Karpas-422 (cell line): ENCODE measurements at regions not wholly inside any gene's neighbourhood (a gene's known extent, or its start where the extent isn't known, plus 50 kb on each side); places are given as distances from the start of the nearest gene placed in this dataset.
"Not testable (repeated sequence)": the region's sequence is repeated elsewhere in the genome, so short reads cannot be mapped to it uniquely, and the experiment has no call there.

Experiments used
- DNase-seq: peaks from one replicate; pipeline ENCODE4 v3.0.0-alpha.2; 2015
- H2AFZ ChIP-seq: fragments of 200-600 bp; sonication (generic); 2 replicates; pipeline ENCODE4 v1.6.1; 2014; ENCODE audit warnings: antibody characterized with exemption, low read length, mixed read lengths
- H3K27ac ChIP-seq: fragments of 200-600 bp; sonication (generic); 2 replicates; pipeline ENCODE4 v1.5.1; 2014; ENCODE audit warnings: mild to moderate bottlenecking, low read length, moderate library complexity
- H3K27me3 ChIP-seq: fragments of 200-600 bp; sonication (generic); 2 replicates; pipeline ENCODE4 v1.6.1; 2014; ENCODE audit warnings: low read length, mixed read lengths
- H3K36me3 ChIP-seq: fragments of 200-600 bp; sonication (generic); 2 replicates; pipeline ENCODE4 v1.6.1; 2014; ENCODE audit warnings: low read length, mixed read lengths; ENCODE audit not compliant: insufficient read depth
- H3K4me1 ChIP-seq: fragments of 200-600 bp; sonication (generic); 2 replicates; pipeline ENCODE4 v1.6.1; 2014; ENCODE audit warnings: mild to moderate bottlenecking, low read length, mixed read lengths
- H3K4me2 ChIP-seq: fragments of 200-600 bp; sonication (generic); 2 replicates; pipeline ENCODE4 v1.6.1; 2014; ENCODE audit warnings: low read length, low read depth, mild to moderate bottlenecking; ENCODE audit not compliant: poor library complexity, severe bottlenecking
- H3K4me3 ChIP-seq: fragments of 200-600 bp; sonication (generic); 2 replicates; pipeline ENCODE4 v1.5.1; 2014; ENCODE audit warnings: mild to moderate bottlenecking, antibody characterized with exemption, low read length, mixed read lengths
- H3K79me2 ChIP-seq: fragments of 200-600 bp; sonication (generic); 2 replicates; pipeline ENCODE4 v1.6.1; 2014; ENCODE audit warnings: mild to moderate bottlenecking, low read length, mixed read lengths
- H3K9ac ChIP-seq: fragments of 200-600 bp; sonication (generic); 2 replicates; pipeline ENCODE4 v1.6.0; 2014; ENCODE audit warnings: low read length
- H3K9me2 ChIP-seq: fragments of 200-600 bp; sonication (generic), shearing (Covaris generic); replicated peaks from 2 replicates; pipeline ENCODE4 v1.6.0; 2014; ENCODE audit warnings: mild to moderate bottlenecking, low read length, moderate library complexity; ENCODE audit not compliant: insufficient read depth
- H3K9me3 ChIP-seq: fragments of 300-700, 200-600 bp; sonication (generic); 2 replicates; pipeline ENCODE4 v1.6.1; 2014; ENCODE audit warnings: low read length, mixed read lengths
- H4K20me1 ChIP-seq: fragments of 200-600 bp; sonication (generic); 2 replicates; pipeline ENCODE4 v1.6.1; 2014; ENCODE audit warnings: mild to moderate bottlenecking, antibody characterized with exemption, low read length, low read depth; ENCODE audit not compliant: insufficient read depth

DNA sequence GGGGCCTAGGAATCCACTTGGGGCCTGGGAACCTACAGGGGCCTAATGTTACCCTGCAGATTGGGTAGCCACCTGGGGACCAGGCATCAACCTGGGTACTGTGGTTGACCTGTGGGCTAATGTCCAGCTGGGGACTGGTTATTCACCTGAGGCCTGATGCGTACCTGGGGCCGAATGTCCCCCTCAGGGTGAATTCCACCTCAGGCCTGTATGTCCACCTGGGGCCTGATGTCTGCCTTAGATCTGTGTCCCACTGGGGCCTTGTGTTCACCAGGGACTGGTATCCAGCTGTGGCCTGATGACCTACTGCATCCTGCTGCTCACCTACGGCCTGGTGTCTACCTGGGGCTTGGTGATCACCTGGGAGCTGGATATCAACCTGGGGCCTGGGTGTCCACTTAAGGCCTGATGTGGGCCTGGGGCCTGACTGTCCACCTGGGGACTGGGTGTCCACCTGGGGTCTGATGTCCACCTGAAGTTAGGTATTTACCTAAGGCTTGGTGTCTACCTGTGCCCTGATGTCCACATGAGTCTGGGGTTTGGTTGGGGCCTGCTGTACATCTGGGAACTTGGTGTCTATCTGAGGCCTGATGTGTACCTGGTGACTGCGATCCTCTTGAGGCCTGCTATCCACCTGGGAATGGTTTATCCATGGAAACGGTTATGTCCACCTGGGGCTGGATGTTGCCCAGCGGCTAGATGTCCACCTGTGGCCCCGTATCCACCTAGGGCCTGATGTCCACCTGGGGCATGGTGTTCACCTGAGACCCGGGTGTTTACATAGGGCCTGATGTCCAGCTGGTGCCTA is 1492.6 kb upstream of the TPTE start:
- H4K20me1 ChIP-seq: not testable (repeated sequence)

DNA sequence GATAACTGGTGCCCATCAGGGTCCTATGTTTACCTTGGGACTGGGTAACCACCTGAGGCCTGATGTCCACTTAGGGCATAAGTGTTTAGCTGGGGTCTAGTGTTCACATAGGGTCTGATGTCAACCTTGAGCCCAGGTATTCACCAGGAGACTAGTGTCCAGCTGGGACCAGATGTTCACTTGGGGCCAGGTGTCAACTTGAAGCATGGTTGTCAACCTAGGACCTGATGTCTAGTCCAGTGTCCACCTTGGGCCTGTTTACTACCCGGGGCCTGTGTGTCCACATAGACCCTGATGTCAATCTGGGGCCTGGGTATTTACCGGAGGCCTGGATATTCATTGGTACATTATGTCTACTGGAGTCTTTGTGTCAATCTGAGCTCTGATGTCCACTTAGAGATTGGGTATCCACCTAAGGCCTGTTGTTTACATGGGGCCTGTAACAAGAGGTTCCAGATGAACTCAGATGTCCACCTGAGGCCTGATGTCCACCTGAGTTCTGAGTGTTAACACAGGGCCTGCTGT is 1491.2 kb upstream of the TPTE start:
- H3K27ac ChIP-seq, H3K9me2 ChIP-seq, H3K9me3 ChIP-seq, H3K27me3 ChIP-seq, H2AFZ ChIP-seq, DNase-seq, H3K4me2 ChIP-seq, H4K20me1 ChIP-seq, H3K9ac ChIP-seq, H3K79me2 ChIP-seq, H3K4me3 ChIP-seq, H3K4me1 ChIP-seq, H3K36me3 ChIP-seq: not testable (repeated sequence)

More for the DNA sequence above, 1492.6 kb upstream of the TPTE start:
- H3K9ac ChIP-seq, H3K9me3 ChIP-seq, H3K79me2 ChIP-seq, H3K4me1 ChIP-seq, H2AFZ ChIP-seq, H3K4me3 ChIP-seq, H3K4me2 ChIP-seq, H3K27ac ChIP-seq, H3K36me3 ChIP-seq, H3K9me2 ChIP-seq, H3K27me3 ChIP-seq: not testable (repeated sequence)
- DNase-seq: peak; percentile 24

DNA sequence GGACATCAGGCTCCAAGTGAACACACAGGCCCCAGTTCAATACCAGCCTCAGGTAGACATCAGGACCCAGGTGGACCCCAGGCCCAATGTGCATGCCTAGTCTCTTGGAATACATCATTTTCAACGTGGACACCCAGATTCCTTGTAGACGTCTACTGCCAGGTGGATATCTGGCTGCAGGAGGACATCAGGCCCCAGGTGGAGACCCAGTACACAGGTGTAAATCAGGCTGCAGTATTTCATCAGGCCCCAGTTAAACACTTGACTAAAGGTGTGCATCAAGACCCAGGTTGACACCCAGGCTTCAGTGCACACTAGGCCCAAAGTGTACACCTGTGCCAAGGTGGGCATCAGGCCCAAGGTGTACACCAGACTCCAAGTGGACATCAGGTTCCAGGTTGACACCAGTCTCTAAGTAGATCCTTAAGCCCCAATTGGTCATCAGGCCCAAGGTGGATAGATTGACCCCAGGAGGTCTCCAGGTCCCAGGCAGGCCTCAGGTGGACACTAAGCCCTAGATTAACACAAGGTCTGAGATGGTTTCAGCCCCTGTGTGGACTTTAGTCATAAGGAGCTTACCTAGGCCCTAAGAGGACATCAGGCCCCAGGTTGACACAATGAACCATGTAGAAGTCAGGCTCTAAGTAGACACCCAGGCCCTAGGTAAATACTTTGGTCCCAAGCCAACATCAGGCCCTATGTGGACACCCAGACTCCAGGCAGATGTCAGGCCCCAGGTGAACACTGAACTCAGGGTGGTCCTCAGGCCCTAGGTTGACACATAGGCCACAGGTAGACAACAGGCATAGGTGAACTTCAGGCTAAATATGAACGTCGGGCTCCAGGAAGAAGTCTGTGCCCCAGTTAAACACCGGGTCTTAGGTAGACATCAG is 1489.7 kb upstream of the TPTE start:
- not testable (repeated sequence) for H3K4me3 ChIP-seq, H3K9me2 ChIP-seq, DNase-seq, H3K36me3 ChIP-seq, H3K4me2 ChIP-seq, H3K27me3 ChIP-seq, H3K4me1 ChIP-seq, H3K9ac ChIP-seq, H4K20me1 ChIP-seq, H3K9me3 ChIP-seq, H3K27ac ChIP-seq, H3K79me2 ChIP-seq, H2AFZ ChIP-seq

DNA sequence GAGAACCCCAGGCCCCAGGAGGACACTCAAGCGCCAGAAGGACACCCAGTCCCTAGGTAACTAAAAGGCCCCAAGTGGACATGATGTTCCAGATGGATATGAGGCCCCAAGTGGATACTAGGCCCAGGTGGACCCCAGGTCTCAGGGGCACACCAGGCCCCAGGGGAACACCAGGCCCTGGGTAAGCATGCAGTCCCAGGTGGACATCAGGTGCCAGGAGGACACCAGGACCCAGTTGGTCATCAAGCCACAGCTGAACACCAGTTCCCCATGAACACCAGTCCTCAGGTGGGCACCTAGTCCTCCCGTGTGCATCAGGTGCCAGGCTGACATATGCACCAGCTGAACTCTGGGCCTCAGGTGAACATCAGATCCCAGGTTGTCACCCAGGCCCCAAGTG is 1488.8 kb upstream of the TPTE start:
- H3K79me2 ChIP-seq, H3K4me1 ChIP-seq, H3K4me2 ChIP-seq, H3K9me2 ChIP-seq, H3K9ac ChIP-seq, H2AFZ ChIP-seq, H3K9me3 ChIP-seq, H4K20me1 ChIP-seq, H3K27ac ChIP-seq, H3K36me3 ChIP-seq, DNase-seq, H3K27me3 ChIP-seq, H3K4me3 ChIP-seq: not testable (repeated sequence)

DNA sequence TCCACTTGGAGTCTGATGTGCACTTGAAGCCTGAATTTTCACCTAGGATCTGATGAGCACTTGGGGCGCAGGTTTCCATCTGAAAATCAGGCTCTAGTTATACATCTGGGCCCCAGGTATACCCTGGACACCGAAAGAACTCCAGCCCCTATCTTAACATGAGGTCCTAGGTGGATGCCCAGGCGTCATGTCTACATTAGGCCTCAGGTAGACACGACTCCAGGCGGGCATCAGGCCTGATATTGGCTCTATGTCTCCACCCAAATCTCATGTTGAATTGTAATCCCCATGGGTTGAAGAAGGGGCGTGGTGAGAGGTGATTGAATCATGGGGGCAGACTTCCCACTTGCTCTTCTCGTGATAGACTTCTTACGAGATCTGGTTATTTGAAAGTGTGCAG is 1488.1 kb upstream of the TPTE start:
- not testable (repeated sequence) for H3K4me1 ChIP-seq, DNase-seq, H4K20me1 ChIP-seq, H3K36me3 ChIP-seq, H2AFZ ChIP-seq, H3K27me3 ChIP-seq, H3K4me3 ChIP-seq, H3K27ac ChIP-seq, H3K4me2 ChIP-seq, H3K79me2 ChIP-seq, H3K9ac ChIP-seq, H3K9me3 ChIP-seq, H3K9me2 ChIP-seq

DNA sequence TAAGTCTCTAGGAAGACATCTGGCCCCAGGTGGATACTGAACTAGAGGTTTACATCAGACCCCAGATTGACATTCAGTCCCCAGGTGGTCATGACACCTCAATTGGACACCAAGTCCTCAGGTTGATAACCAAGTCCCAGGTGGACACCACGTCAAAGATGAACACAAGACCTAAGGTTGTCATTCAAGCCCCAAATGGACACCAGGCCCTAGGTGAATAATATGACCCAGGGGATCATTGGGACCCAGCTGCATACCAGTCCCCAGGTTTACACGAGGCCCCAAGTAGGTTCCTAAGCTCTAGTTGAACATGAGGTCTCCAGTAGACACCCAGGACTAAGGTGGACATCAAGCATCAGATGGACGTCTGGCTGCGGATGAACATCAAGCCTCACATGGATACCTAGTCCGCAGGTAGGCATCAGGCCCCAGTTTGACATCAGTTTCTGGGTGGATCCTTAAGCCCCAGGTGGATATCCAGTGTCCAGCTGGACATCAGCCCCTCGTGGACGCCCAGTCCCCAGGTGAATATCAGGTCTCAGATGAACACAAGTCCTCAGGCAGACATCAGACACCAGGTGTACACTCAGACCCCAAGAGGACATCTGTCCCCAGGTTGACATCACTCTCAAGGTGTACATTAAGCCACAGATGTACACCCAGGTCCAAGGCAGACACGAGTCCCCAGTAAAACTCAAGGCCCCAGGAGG is 1486.7 kb upstream of the TPTE start:
- DNase-seq, H3K9ac ChIP-seq, H3K36me3 ChIP-seq, H3K27ac ChIP-seq, H3K9me3 ChIP-seq, H3K79me2 ChIP-seq, H3K4me3 ChIP-seq, H3K27me3 ChIP-seq, H2AFZ ChIP-seq, H3K9me2 ChIP-seq, H3K4me1 ChIP-seq, H4K20me1 ChIP-seq, H3K4me2 ChIP-seq: not testable (repeated sequence)

DNA sequence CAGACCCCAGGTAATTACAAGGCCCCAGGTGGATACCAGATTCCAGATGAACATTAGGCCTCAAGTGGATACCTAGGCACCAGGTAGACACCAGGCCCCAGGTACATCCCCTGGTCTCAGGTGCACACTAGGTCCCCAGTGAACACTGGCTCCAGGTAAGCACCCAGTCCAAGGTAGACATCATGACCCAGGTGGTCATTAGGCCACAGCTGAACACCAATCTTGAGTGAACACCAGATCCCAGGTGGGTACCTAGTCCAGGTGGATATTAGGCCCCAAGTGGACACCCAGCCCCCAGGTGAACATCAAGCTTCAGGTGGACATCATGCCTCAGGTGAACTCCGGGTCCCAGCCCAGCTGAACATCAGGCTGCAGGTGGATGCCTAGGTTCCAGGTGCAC is 1486.2 kb upstream of the TPTE start:
- H3K4me1 ChIP-seq, H3K27me3 ChIP-seq, H2AFZ ChIP-seq, H4K20me1 ChIP-seq, H3K4me3 ChIP-seq, DNase-seq, H3K36me3 ChIP-seq, H3K9ac ChIP-seq, H3K4me2 ChIP-seq, H3K27ac ChIP-seq, H3K79me2 ChIP-seq, H3K9me2 ChIP-seq, H3K9me3 ChIP-seq: not testable (repeated sequence)

DNA sequence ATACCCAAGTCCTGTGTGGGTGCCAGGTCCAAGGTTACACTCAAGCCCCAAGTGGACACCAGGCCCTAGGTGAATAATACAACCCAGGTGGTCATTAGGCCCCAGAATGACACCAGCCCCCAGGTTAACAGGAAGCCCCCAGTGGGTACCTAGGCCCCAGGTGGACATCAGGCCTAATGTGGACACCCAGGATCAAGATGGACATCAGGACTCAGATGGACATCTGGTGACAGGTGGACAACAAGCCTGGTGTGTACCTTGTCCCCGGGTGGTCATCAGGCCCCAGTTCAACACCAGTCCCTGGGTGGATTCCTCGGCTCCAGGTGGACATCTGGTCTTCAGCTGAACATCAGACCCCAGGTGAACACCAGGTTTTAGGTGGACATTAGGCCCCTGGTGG is 1485.4 kb upstream of the TPTE start:
- not testable (repeated sequence) for H3K36me3 ChIP-seq, H3K9me2 ChIP-seq, H3K4me2 ChIP-seq, DNase-seq, H3K79me2 ChIP-seq, H3K27me3 ChIP-seq, H3K4me3 ChIP-seq, H3K4me1 ChIP-seq, H3K9ac ChIP-seq, H3K27ac ChIP-seq, H4K20me1 ChIP-seq, H2AFZ ChIP-seq, H3K9me3 ChIP-seq
